Naive thymus-derived CD4-positive, alpha-beta T cell (primary cell): ENCODE measurements at regions not wholly inside any gene's neighbourhood (a gene's known extent, or its start where the extent isn't known, plus 50 kb on each side); places are given as distances from the start of the nearest gene placed in this dataset.
"Not testable (repeated sequence)": the region's sequence is repeated elsewhere in the genome, so short reads cannot be mapped to it uniquely, and the experiment has no call there.

ENCODE experiments used
- ATAC-seq: fragments of 150-1000 bp; cut with Tn5 transposase; 2 replicates; pipeline ENCODE4 v1.10.0; 2021; ENCODE audit warnings: mild to moderate bottlenecking, moderate library complexity
- CTCF ChIA-PET: fragments of 350-600 bp; sonication (Branson Sonifier 250); formaldehyde crosslinking; loops from one replicate; lab custom pipeline; 2021; ENCODE audit warnings: antibody characterized with exemption; lab: Charles Lee
- POLR2A ChIA-PET: fragments of 350-600 bp; sonication (Branson Sonifier 250); formaldehyde crosslinking; loops from one replicate; lab custom pipeline; 2021; ENCODE audit warnings: antibody characterized with exemption, inconsistent platforms; lab: Charles Lee
- DNase-seq, 9 donors: peaks; one replicate each; pipeline versions ENCODE4 v3.0.0 to v3.0.0-alpha.2; 2020 to 2022; ENCODE audit warnings: mixed read lengths in 1 of 9
- H3K27ac ChIP-seq: one replicate; pipeline ENCODE4 v1.7.0; 2013; ENCODE audit warnings: mild to moderate bottlenecking, low read depth, low read length, moderate library complexity
- H3K27me3 ChIP-seq, 2 donors: one replicate each; pipeline ENCODE4 v1.7.0; 2013; ENCODE audit warnings: low read length in 2 of 2, mild to moderate bottlenecking in 2 of 2, moderate library complexity in 2 of 2; ENCODE audit not compliant: control insufficient read depth in 2 of 2, insufficient read depth in 2 of 2
- H3K36me3 ChIP-seq, 3 experiments: 1 replicate in 2 of 3; 2 replicates in 1 of 3; pipeline ENCODE4 v1.7.0; 2013; ENCODE audit warnings: low read length in 3 of 3, mild to moderate bottlenecking in 3 of 3, moderate library complexity in 1 of 3; ENCODE audit not compliant: insufficient read depth in 3 of 3, control insufficient read depth in 2 of 3
- H3K4me1 ChIP-seq, 2 donors: one replicate each; pipeline ENCODE4 v1.7.0; 2013; ENCODE audit warnings: low read length in 2 of 2, mild to moderate bottlenecking in 2 of 2, moderate library complexity in 1 of 2; ENCODE audit not compliant: control insufficient read depth in 2 of 2, insufficient read depth in 2 of 2
- H3K4me3 ChIP-seq: 2 replicates; pipeline ENCODE4 v1.7.0; 2013; ENCODE audit warnings: mild to moderate bottlenecking, low read length
- H3K9me3 ChIP-seq, 3 experiments: 1 replicate in 2 of 3; 2 replicates in 1 of 3; pipeline ENCODE4 v1.7.0; 2013; ENCODE audit warnings: low read length in 3 of 3; ENCODE audit not compliant: control insufficient read depth in 2 of 3
- H3K27ac Mint-ChIP-seq, 9 donors: one replicate each; pipeline ENCODE4 v1.8.0; 2020 to 2022; ENCODE audit warnings: mixed read lengths in 9 of 9, mild to moderate bottlenecking in 8 of 9, moderate library complexity in 5 of 9, inconsistent platforms in 2 of 9
- H3K27me3 Mint-ChIP-seq, 5 donors: one replicate each; pipeline ENCODE4 v1.8.0; 2021 to 2022; ENCODE audit warnings: mixed read lengths in 5 of 5, mild to moderate bottlenecking in 1 of 5
- H3K36me3 Mint-ChIP-seq, 5 donors: one replicate each; pipeline ENCODE4 v1.8.0; 2020 to 2022; ENCODE audit warnings: mixed read lengths in 5 of 5, mild to moderate bottlenecking in 3 of 5, inconsistent platforms in 1 of 5
- H3K4me1 Mint-ChIP-seq, 7 donors: one replicate each; pipeline ENCODE4 v1.8.0; 2020 to 2022; ENCODE audit warnings: mixed read lengths in 7 of 7, mild to moderate bottlenecking in 3 of 7, inconsistent platforms in 1 of 7
- H3K4me3 Mint-ChIP-seq, 10 donors: one replicate each; pipeline ENCODE4 v1.8.0; 2020 to 2022; ENCODE audit warnings: mild to moderate bottlenecking in 10 of 10, mixed read lengths in 10 of 10, moderate library complexity in 6 of 10, inconsistent platforms in 2 of 10
- H3K9me3 Mint-ChIP-seq, 11 donors: one replicate each; pipeline ENCODE4 v1.8.0; 2020 to 2022; ENCODE audit warnings: mixed read lengths in 11 of 11, mild to moderate bottlenecking in 4 of 11, inconsistent platforms in 1 of 11, moderate library complexity in 1 of 11
- intact Hi-C, 2 donors: fragments of 100-400 bp; cut with micrococcal nuclease; formaldehyde crosslinking; loops; one replicate each; pipeline ENCODE4 v1.15.1; 2023

- H3K36me3 Mint-ChIP-seq, H3K4me1 ChIP-seq, H3K27me3 Mint-ChIP-seq, H3K4me3 Mint-ChIP-seq, H3K4me3 ChIP-seq, intact Hi-C loops, CTCF ChIA-PET, H3K4me1 Mint-ChIP-seq, H3K27ac ChIP-seq, H3K9me3 ChIP-seq, ATAC-seq, DNase-seq, H3K36me3 ChIP-seq, H3K27me3 ChIP-seq, POLR2A ChIA-PET, H3K27ac Mint-ChIP-seq: not testable (repeated sequence)
- peaks cover 1 to 17% (median 6%) of the 10 kb centered on the region in 11 donors for H3K9me3 Mint-ChIP-seq
These were observed 2392.4 kb downstream of the EPHA3 start for GRCh38 chr3:91499850-91500249.

- H3K27ac ChIP-seq, CTCF ChIA-PET, H3K4me3 ChIP-seq, H3K36me3 ChIP-seq, H3K27ac Mint-ChIP-seq, H3K4me1 ChIP-seq, H3K9me3 ChIP-seq, H3K4me3 Mint-ChIP-seq, H3K4me1 Mint-ChIP-seq, POLR2A ChIA-PET, intact Hi-C loops, H3K27me3 Mint-ChIP-seq, DNase-seq, H3K36me3 Mint-ChIP-seq, H3K27me3 ChIP-seq, ATAC-seq: not testable (repeated sequence)
- peaks cover 0 to 14% (median 6%) of the 10 kb centered on the region in 11 donors for H3K9me3 Mint-ChIP-seq
These were observed 2397.5 kb downstream of the EPHA3 start for GRCh38 chr3:91504874-91505273.
